ENCODE measurements at regions not wholly inside any gene's neighbourhood (a gene's known extent, or its start where the extent isn't known, plus 50 kb on each side); places are given as distances from the start of the nearest gene placed in this dataset.

DNA sequence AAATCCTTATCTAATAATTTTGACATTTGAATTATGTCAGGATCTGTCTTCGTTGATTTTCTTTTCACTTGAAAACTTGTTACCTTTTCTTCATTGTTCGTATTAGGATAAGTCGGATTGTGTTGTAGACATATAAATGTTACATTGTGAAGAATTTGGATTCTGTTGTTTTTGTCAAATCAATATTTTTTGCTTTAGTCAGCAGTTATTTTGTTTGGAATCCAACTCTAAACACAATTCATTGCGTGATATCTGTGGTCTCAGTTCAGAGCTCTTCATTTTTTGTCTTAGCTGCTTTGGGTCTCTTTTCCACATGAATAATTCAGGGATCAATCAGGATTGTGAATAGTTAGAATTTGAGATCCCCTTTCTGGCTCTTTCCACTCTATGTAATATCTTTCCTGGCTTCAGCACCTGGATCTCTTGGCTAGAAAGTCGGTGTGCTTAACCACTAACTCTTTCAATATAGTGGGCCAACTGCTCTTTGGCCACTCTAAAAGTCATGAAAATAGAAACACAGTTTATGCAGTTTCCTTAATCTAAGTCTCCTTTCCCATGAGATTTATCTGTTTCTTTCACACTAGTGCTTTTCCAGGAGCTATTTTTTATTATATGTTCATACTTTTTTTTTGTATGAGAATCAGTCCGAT lies 2494.2 kb upstream of the PCDH20 start:
- TF ChIP-seq, protein P1, sequence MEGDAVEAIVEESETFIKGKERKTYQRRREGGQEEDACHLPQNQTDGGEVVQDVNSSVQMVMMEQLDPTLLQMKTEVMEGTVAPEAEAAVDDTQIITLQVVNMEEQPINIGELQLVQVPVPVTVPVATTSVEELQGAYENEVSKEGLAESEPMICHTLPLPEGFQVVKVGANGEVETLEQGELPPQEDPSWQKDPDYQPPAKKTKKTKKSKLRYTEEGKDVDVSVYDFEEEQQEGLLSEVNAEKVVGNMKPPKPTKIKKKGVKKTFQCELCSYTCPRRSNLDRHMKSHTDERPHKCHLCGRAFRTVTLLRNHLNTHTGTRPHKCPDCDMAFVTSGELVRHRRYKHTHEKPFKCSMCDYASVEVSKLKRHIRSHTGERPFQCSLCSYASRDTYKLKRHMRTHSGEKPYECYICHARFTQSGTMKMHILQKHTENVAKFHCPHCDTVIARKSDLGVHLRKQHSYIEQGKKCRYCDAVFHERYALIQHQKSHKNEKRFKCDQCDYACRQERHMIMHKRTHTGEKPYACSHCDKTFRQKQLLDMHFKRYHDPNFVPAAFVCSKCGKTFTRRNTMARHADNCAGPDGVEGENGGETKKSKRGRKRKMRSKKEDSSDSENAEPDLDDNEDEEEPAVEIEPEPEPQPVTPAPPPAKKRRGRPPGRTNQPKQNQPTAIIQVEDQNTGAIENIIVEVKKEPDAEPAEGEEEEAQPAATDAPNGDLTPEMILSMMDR (IDR thresholded peaks at IDR 0.05; ENCODE audit: extremely low read depth, low read depth, low read length): no peak
- H3K9me3 ChIP-seq (ENCODE audit: low read depth, low read length): no peaks in the 10 kb centered on the region
- H3K27me3 ChIP-seq (ENCODE audit: insufficient read depth, low read length): no peaks in the 10 kb centered on the region
- no peak overlapping the region for H2AFZ ChIP-seq (ENCODE audit: low read length)
- H3K4me2 ChIP-seq (ENCODE audit: insufficient read depth, low read length): no peak overlapping the region
- H3K4me3 ChIP-seq (ENCODE audit: insufficient read depth, low read length): no peak overlapping the region
- no peaks in the 10 kb centered on the region for H3K79me2 ChIP-seq (ENCODE audit: insufficient read depth, low read length)
- no peaks in the 10 kb centered on the region for H4K20me1 ChIP-seq (ENCODE audit: insufficient read depth, low read length)
- no peaks in the 10 kb centered on the region for H3K36me3 ChIP-seq (ENCODE audit: insufficient read depth, low read length)
- DNase-seq (ENCODE audit: insufficient read length, low spot score, missing footprints): no peak
- no peak overlapping the region for H3K27ac ChIP-seq (ENCODE audit: low read depth, low read length)
- H3K4me1 ChIP-seq (ENCODE audit: insufficient read depth, low read length): no peaks in the 10 kb centered on the region

DNA sequence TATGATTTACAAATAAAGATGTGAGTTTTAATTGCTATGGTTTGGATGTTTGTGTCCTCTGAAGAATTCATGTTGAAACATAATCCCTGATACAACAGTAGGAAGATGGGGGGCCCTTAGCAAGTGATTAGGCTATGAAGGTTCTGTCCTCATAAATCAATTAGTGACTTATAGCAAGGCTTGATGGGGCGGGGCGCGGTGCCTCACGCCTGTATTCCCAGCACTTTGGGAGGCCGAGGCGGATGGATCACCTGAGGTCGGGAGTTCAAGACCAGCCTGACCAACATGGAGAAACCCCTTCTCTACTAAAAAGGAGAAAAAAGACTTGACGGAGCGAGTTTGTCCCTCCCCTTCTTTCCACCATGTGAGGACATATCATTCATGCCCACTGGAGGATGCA lies 2486.5 kb upstream of the PCDH20 start:
- Histone ChIP-seq H3K4me3 (ENCODE audit: insufficient read depth, low read length) (no peak overlapping the region), H3K9me3 (ENCODE audit: low read depth, low read length) (no peaks in the 10 kb centered on the region), H3K4me1 (ENCODE audit: insufficient read depth, low read length) (no peaks in the 10 kb centered on the region), H3K27ac (ENCODE audit: low read depth, low read length) (no peak overlapping the region), H3K36me3 (ENCODE audit: insufficient read depth, low read length) (no peaks in the 10 kb centered on the region), H3K79me2 (ENCODE audit: insufficient read depth, low read length) (no peaks in the 10 kb centered on the region), H2AFZ (ENCODE audit: low read length) (no peak overlapping the region), H4K20me1 (ENCODE audit: insufficient read depth, low read length) (no peaks in the 10 kb centered on the region), H3K27me3 (ENCODE audit: insufficient read depth, low read length) (no peaks in the 10 kb centered on the region), H3K4me2 (ENCODE audit: insufficient read depth, low read length) (no peak overlapping the region)
- DNase-seq (ENCODE audit: insufficient read length, low spot score, missing footprints): no peak
- TF ChIP-seq, protein P1 (IDR thresholded peaks at IDR 0.05; ENCODE audit: extremely low read depth, low read depth, low read length): no peak

DNA sequence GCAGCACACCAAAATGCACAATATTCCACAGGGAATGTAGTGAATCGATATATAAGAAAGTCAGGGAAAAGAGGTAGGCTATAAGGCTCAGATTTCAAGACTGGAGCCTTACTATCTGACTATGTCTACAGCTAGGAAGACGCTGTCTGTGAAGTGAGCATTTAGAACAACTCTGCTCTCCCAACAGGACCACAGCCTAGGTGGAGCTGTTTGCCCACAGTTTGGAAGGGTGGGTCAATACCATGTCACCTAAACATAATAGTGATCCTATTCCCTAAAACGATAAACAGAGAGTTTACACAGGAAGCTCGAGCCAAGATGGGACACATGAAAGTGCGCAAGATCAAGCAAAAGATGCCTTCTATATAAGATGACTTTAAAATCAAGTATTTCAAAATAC lies 2486.0 kb upstream of the PCDH20 start:
- no peaks in the 10 kb centered on the region for H3K36me3 ChIP-seq (ENCODE audit: insufficient read depth, low read length)
- H2AFZ ChIP-seq (ENCODE audit: low read length): no peak overlapping the region
- DNase-seq (ENCODE audit: insufficient read length, low spot score, missing footprints): no peak
- no peaks in the 10 kb centered on the region for H3K79me2 ChIP-seq (ENCODE audit: insufficient read depth, low read length)
- H3K27me3 ChIP-seq (ENCODE audit: insufficient read depth, low read length): no peaks in the 10 kb centered on the region
- no peaks in the 10 kb centered on the region for H3K9me3 ChIP-seq (ENCODE audit: low read depth, low read length)
- H3K4me2 ChIP-seq (ENCODE audit: insufficient read depth, low read length): no peak overlapping the region
- H4K20me1 ChIP-seq (ENCODE audit: insufficient read depth, low read length): no peaks in the 10 kb centered on the region
- H3K27ac ChIP-seq (ENCODE audit: low read depth, low read length): no peak overlapping the region
- no peak overlapping the region for H3K4me3 ChIP-seq (ENCODE audit: insufficient read depth, low read length)
- no peaks in the 10 kb centered on the region for H3K4me1 ChIP-seq (ENCODE audit: insufficient read depth, low read length)
- TF ChIP-seq, protein P1 (IDR thresholded peaks at IDR 0.05; ENCODE audit: extremely low read depth, low read depth, low read length): no peak

DNA sequence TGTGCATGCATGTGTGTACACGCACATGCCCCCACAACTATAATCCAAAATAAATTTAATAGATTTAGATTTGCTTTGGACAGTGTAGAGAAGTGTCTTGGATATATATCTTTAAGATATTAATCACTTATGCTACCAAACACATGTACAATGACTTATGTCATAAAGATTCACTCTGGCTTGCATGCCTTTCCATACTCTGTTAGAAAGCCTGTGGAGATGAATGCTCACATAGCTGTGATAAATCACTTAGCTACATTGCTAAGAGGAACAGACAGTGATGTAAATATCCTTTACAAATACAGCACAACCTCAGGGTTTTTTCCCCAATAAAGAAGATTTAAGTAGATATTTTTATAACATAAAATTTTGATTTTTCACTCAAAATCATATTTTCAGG lies 2484.8 kb upstream of the PCDH20 start:
- no peaks in the 10 kb centered on the region for H3K27me3 ChIP-seq (ENCODE audit: insufficient read depth, low read length)
- H3K4me2 ChIP-seq (ENCODE audit: insufficient read depth, low read length): no peak overlapping the region
- H3K27ac ChIP-seq (ENCODE audit: low read depth, low read length): no peak overlapping the region
- no peak for DNase-seq (ENCODE audit: insufficient read length, low spot score, missing footprints)
- no peaks in the 10 kb centered on the region for H4K20me1 ChIP-seq (ENCODE audit: insufficient read depth, low read length)
- H3K36me3 ChIP-seq (ENCODE audit: insufficient read depth, low read length): no peaks in the 10 kb centered on the region
- H3K9me3 ChIP-seq (ENCODE audit: low read depth, low read length): no peaks in the 10 kb centered on the region
- H3K4me1 ChIP-seq (ENCODE audit: insufficient read depth, low read length): no peaks in the 10 kb centered on the region
- H3K79me2 ChIP-seq (ENCODE audit: insufficient read depth, low read length): no peaks in the 10 kb centered on the region
- H2AFZ ChIP-seq (ENCODE audit: low read length): no peak overlapping the region
- TF ChIP-seq, protein P1 (IDR thresholded peaks at IDR 0.05; ENCODE audit: extremely low read depth, low read depth, low read length): no peak
- H3K4me3 ChIP-seq (ENCODE audit: insufficient read depth, low read length): no peak overlapping the region

Data from osteoblast (primary cell).